Uterus (tissue), 3 donors: ENCODE measurements at regions not wholly inside any gene's neighbourhood (a gene's known extent, or its start where the extent isn't known, plus 50 kb on each side); places are given as distances from the start of the nearest gene placed in this dataset.

Experiments
- DNase-seq, 2 donors: peaks; one replicate each; pipeline ENCODE4 v3.0.0-alpha.2; 2019 to 2020
- H3K27ac ChIP-seq, 2 donors: fragments of 200-600 bp; sonication (generic); 1 replicate in 1 of 2; 2 replicates in 1 of 2; pipeline ENCODE4 v1.5.1; 2016 to 2018
- H3K27me3 ChIP-seq, 2 donors: fragments of 200-600 bp; sonication (generic); one replicate each; pipeline ENCODE4 v1.5.1; 2018 to 2019; ENCODE audit warnings: control low read depth in 1 of 2
- H3K36me3 ChIP-seq, 2 donors: fragments of 200-600 bp; sonication (generic); one replicate each; pipeline ENCODE4 v1.5.1; 2019; ENCODE audit warnings: control low read depth in 1 of 2
- H3K4me1 ChIP-seq, 2 donors: fragments of 200-600 bp; sonication (generic); one replicate each; pipeline ENCODE4 v1.5.1; 2018 to 2019; ENCODE audit warnings: control low read depth in 1 of 2
- H3K4me3 ChIP-seq, 2 donors: fragments of 200-600 bp; sonication (generic); 1 replicate in 1 of 2; 2 replicates in 1 of 2; pipeline ENCODE4 v1.5.1; 2018 to 2019; ENCODE audit warnings: mild to moderate bottlenecking in 1 of 2
- H3K9me3 ChIP-seq, 2 donors: fragments of 200-600 bp; sonication (generic); one replicate each; pipeline ENCODE4 v1.5.1; 2019; ENCODE audit warnings: control low read depth in 1 of 2
- CTCF ChIP-seq, 4 experiments: fragments of 200-600 bp in 2 of 4; fragments of 450-650 bp in 2 of 4; sonication (generic) in 2 of 4; IDR thresholded peaks; one replicate each; pipeline ENCODE4 v1.5.1; 2016 to 2019; ENCODE audit warnings: antibody characterized with exemption in 4 of 4, mild to moderate bottlenecking in 2 of 4, moderate library complexity in 1 of 4
- POLR2A ChIP-seq, 2 donors: fragments of 450-650 bp; IDR thresholded peaks; one replicate each; pipeline ENCODE4 v1.6.1; 2016; ENCODE audit warnings: antibody characterized with exemption in 2 of 2, mild to moderate bottlenecking in 1 of 2, moderate library complexity in 1 of 2
- intact Hi-C: fragments of 100-400 bp; cut with DNase I; formaldehyde crosslinking; loops from one replicate; pipeline ENCODE4 v1.15.1; 2023; ENCODE audit warnings: low total_unique reads
- donor health status: DM: yes; HTN: yes; CAD: no.

- no peaks in the 10 kb centered on the region for H3K27me3 ChIP-seq
- H3K36me3 ChIP-seq = no peaks in the 10 kb centered on the region
- no peak for DNase-seq
- H3K4me3 ChIP-seq = no peak overlapping the region
- TF ChIP-seq CTCF (IDR thresholded peaks at IDR 0.05) (no peak), POLR2A (IDR thresholded peaks at IDR 0.05) (no peak)
- no peak overlapping the region for H3K27ac ChIP-seq
- H3K4me1 ChIP-seq = no peaks in the 10 kb centered on the region
- intact Hi-C loops = no loop called here
- H3K9me3 ChIP-seq = no peaks in the 10 kb centered on the region
Observed at GRCh38 chr9:134995792-134996120, 78.0 kb upstream of the FCN1 start.

- Histone ChIP-seq H3K4me3 (no peak overlapping the region), H3K27ac (no peak overlapping the region), H3K9me3 (no peaks in the 10 kb centered on the region), H3K27me3 (no peaks in the 10 kb centered on the region), H3K36me3 (no peaks in the 10 kb centered on the region), H3K4me1 (no peaks in the 10 kb centered on the region)
- intact Hi-C loops = no loop called here
- DNase-seq = no peak
- TF ChIP-seq CTCF (IDR thresholded peaks at IDR 0.05) (no peak), POLR2A (IDR thresholded peaks at IDR 0.05) (no peak)
Observed at GRCh38 chr9:134996591-134997530, 79.1 kb upstream of the FCN1 start.

GRCh38 chr9:135000647-135001245 is 83.0 kb upstream of the FCN1 start:
- no peaks in the 10 kb centered on the region for H3K36me3 ChIP-seq
- H3K9me3 ChIP-seq = no peaks in the 10 kb centered on the region
- H3K4me3 ChIP-seq = no peak overlapping the region
- no peaks in the 10 kb centered on the region for H3K4me1 ChIP-seq
- TF ChIP-seq CTCF (IDR thresholded peaks at IDR 0.05) = no peak
- TF ChIP-seq POLR2A (IDR thresholded peaks at IDR 0.05) = no peak
- no peak overlapping the region for H3K27ac ChIP-seq
- H3K27me3 ChIP-seq = no peaks in the 10 kb centered on the region
- intact Hi-C loops = no loop called here
- DNase-seq = no peak

GRCh38 chr9:135001526-135001925 is 83.8 kb upstream of the FCN1 start:
- H3K27ac ChIP-seq = no peak overlapping the region
- no peaks in the 10 kb centered on the region for H3K4me1 ChIP-seq
- no peak overlapping the region for H3K4me3 ChIP-seq
- H3K27me3 ChIP-seq = no peaks in the 10 kb centered on the region
- no peak for DNase-seq
- intact Hi-C loops = no loop called here
- no peaks in the 10 kb centered on the region for H3K9me3 ChIP-seq
- TF ChIP-seq POLR2A (IDR thresholded peaks at IDR 0.05) (no peak), CTCF (IDR thresholded peaks at IDR 0.05) (no peak)
- H3K36me3 ChIP-seq = no peaks in the 10 kb centered on the region

GRCh38 chr9:135002336-135002735 is 84.6 kb upstream of the FCN1 start:
- DNase-seq = no peak
- Histone ChIP-seq H3K4me1 (no peaks in the 10 kb centered on the region), H3K4me3 (no peak overlapping the region), H3K9me3 (no peaks in the 10 kb centered on the region), H3K36me3 (no peaks in the 10 kb centered on the region), H3K27me3 (no peaks in the 10 kb centered on the region), H3K27ac (no peak overlapping the region)
- intact Hi-C loops = no loop called here
- TF ChIP-seq POLR2A (IDR thresholded peaks at IDR 0.05) (no peak), CTCF (IDR thresholded peaks at IDR 0.05) (no peak)
